Fibroblast of mammary gland (primary cell): ENCODE measurements at regions not wholly inside any gene's neighbourhood (a gene's known extent, or its start where the extent isn't known, plus 50 kb on each side); places are given as distances from the start of the nearest gene placed in this dataset.
A peak's percentile ranks its signal among the peaks of the same experiment; 100 is the strongest.

Experiments
- DNase-seq: peaks from one replicate; pipeline ENCODE4 v3.0.0-alpha.2; 2010; ENCODE audit warnings: low read depth
- H3K4me3 ChIP-seq: 2 replicates; pipeline ENCODE4 v1.5.1; 2011; ENCODE audit warnings: low read depth, mild to moderate bottlenecking, low read length, moderate library complexity; ENCODE audit not compliant: control insufficient read depth
- TF ChIP-seq, protein P1 (sequence below): conservative IDR thresholded peaks from 2 replicates; pipeline ENCODE4 v1.5.1; 2011; ENCODE audit warnings: low read depth, low read length, inconsistent platforms; ENCODE audit not compliant: control insufficient read depth, insufficient read depth

GRCh38 chr20:40782043-40782368, 93.0 kb upstream of the MAFB start:
- H3K4me3 ChIP-seq, result no peak overlapping the region
- TF ChIP-seq, protein P1, sequence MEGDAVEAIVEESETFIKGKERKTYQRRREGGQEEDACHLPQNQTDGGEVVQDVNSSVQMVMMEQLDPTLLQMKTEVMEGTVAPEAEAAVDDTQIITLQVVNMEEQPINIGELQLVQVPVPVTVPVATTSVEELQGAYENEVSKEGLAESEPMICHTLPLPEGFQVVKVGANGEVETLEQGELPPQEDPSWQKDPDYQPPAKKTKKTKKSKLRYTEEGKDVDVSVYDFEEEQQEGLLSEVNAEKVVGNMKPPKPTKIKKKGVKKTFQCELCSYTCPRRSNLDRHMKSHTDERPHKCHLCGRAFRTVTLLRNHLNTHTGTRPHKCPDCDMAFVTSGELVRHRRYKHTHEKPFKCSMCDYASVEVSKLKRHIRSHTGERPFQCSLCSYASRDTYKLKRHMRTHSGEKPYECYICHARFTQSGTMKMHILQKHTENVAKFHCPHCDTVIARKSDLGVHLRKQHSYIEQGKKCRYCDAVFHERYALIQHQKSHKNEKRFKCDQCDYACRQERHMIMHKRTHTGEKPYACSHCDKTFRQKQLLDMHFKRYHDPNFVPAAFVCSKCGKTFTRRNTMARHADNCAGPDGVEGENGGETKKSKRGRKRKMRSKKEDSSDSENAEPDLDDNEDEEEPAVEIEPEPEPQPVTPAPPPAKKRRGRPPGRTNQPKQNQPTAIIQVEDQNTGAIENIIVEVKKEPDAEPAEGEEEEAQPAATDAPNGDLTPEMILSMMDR, result no peak
- DNase-seq, result no peak

- H3K4me3 ChIP-seq, result no peak overlapping the region
- DNase-seq, result no peak
- TF ChIP-seq, protein P1, result no peak
Observed at GRCh38 chr20:40785346-40785745, 96.3 kb upstream of the MAFB start.

- H3K4me3 ChIP-seq, result no peak overlapping the region
- TF ChIP-seq, protein P1, result no peak
- no peak for DNase-seq
Observed at GRCh38 chr20:40786336-40786735, 97.3 kb upstream of the MAFB start.

DNA sequence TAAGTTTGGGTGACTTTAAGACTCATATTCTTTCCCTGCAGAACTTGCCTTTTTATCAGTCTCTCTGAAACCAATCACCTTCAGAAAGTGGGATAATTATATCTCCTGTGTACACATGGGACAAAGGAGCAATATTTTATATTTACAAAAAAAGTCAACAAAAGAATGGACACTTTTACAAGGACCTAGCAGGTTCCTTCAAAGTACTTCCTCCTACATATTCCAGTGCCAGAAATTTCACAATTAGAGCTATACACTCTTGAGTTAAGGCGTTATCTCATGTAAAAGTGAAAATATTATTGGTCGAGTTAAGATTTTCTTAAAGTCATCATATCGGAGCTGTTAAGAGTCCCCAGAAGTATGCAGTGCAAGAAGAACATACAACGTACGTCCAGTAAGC, 98.9 kb upstream of the MAFB start:
- TF ChIP-seq, protein P1, result no peak
- DNase-seq, result no peak
- no peak overlapping the region for H3K4me3 ChIP-seq

DNA sequence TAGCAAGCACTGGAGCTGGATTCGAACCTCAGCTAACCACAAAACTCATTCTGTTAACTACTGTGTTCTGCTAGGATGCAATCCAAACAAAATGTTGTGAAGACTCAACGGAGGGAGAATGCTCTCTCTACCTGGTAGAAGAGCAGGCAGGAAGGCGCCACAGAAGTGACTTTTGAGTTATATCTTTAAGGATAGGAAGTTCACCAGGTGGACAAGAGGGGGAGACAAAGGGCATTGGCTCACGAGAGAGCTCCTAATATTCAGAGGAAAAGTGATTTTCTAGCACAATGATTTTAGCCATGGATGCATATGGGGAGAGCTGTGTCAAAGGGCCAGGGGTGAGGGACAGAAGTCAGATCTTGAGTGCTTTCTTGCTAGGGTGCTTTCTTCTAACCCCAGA, 108.4 kb upstream of the MAFB start:
- TF ChIP-seq, protein P1, result peak; percentile 54
- no peak overlapping the region for H3K4me3 ChIP-seq
- DNase-seq, result peak; percentile 22

- TF ChIP-seq, protein P1, result no peak
- DNase-seq, result no peak
- H3K4me3 ChIP-seq, result no peak overlapping the region
Observed at GRCh38 chr20:40798066-40798465, 109.0 kb upstream of the MAFB start.

DNA sequence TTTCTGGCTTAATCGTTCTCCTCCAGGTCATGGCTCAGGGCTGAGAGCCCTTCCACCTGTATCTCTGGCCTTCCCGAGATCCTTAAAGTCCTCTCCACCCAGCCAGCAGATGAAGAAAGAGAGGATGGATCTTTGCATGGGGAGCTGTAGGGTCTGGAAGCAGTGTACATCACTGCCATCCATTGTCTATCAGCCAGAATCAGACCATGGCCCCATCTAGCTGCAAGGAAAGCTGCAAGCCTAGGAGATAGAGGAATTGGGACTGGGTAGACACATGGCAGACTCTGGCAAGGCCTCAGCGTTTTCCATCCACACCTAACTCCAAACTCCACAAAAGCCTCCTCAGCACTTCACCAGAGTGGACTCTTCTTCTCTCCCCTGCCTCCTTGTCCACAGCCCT, 113.8 kb upstream of the MAFB start:
- no peak overlapping the region for H3K4me3 ChIP-seq
- no peak for DNase-seq
- TF ChIP-seq, protein P1, result no peak
